Caco-2 (cell line): ENCODE measurements at regions not wholly inside any gene's neighbourhood (a gene's known extent, or its start where the extent isn't known, plus 50 kb on each side); places are given as distances from the start of the nearest gene placed in this dataset.

Source experiments
- BruUV-seq: library from RNA; stranded (reverse); fragments of 400-500 nt; replicated peaks from 2 replicates; lab custom pipeline; 2021; lab: Mats Ljungman, UMichigan
- CTCF ChIA-PET: fragments of 300-600 bp; sonication (Branson Sonifier 250); formaldehyde crosslinking; loops from one replicate; lab custom pipeline; 2022; ENCODE audit warnings: antibody characterized with exemption; lab: Charles Lee
- POLR2A ChIA-PET: fragments of 300-600 bp; sonication (Branson Sonifier 250); formaldehyde crosslinking; loops from one replicate; lab custom pipeline; 2022; ENCODE audit warnings: antibody characterized with exemption; lab: Charles Lee
- DNase-seq, 2 experiments: peaks; one replicate each; pipeline versions ENCODE4 v3.0.0 to v3.0.0-alpha.2; 2020 to 2022
- H3K27me3 ChIP-seq: replicated peaks from 2 replicates; pipeline ENCODE4 v1.6.0; 2011; ENCODE audit warnings: low read length; ENCODE audit not compliant: control insufficient read depth, insufficient read depth
- H3K36me3 ChIP-seq: 2 replicates; pipeline ENCODE4 v1.5.1; 2011; ENCODE audit warnings: low read length; ENCODE audit not compliant: control insufficient read depth, insufficient read depth
- H3K4me1 ChIP-seq: fragments of 250-450 bp; sonication (Bioruptor Pico); 2 replicates; pipeline ENCODE4 v1.5.1; 2020; ENCODE audit warnings: mild to moderate bottlenecking
- H3K4me3 ChIP-seq: 2 replicates; pipeline ENCODE4 v1.5.1; 2011; ENCODE audit warnings: low read depth, mild to moderate bottlenecking, control low read depth, low read length
- H3K9me3 ChIP-seq: fragments of 250-450 bp; sonication (Bioruptor Pico); 2 replicates; pipeline ENCODE4 v1.5.1; 2020; ENCODE audit warnings: mild to moderate bottlenecking, moderate library complexity
- H3K27ac Mint-ChIP-seq: one replicate; pipeline ENCODE4 v1.8.0; 2022; ENCODE audit warnings: mixed read lengths; ENCODE audit not compliant: unreplicated experiment
- H3K27me3 Mint-ChIP-seq: one replicate; pipeline ENCODE4 v1.8.0; 2022; ENCODE audit warnings: mixed read lengths; ENCODE audit not compliant: insufficient read depth, unreplicated experiment
- H3K36me3 Mint-ChIP-seq: one replicate; pipeline ENCODE4 v1.8.0; 2022; ENCODE audit warnings: mild to moderate bottlenecking, mixed read lengths; ENCODE audit not compliant: insufficient read depth, unreplicated experiment
- H3K4me1 Mint-ChIP-seq: one replicate; pipeline ENCODE4 v1.8.0; 2022; ENCODE audit warnings: low read depth, mixed read lengths; ENCODE audit not compliant: unreplicated experiment
- H3K4me3 Mint-ChIP-seq: one replicate; pipeline ENCODE4 v1.8.0; 2022; ENCODE audit warnings: mild to moderate bottlenecking, moderate library complexity, mixed read lengths; ENCODE audit not compliant: unreplicated experiment
- H3K9me3 Mint-ChIP-seq: one replicate; pipeline ENCODE4 v1.8.0; 2022; ENCODE audit warnings: mixed read lengths; ENCODE audit not compliant: unreplicated experiment
- intact Hi-C: fragments of 100-400 bp; cut with micrococcal nuclease; formaldehyde crosslinking; loops from one replicate; pipeline ENCODE4 v1.10.0; 2022; ENCODE audit not compliant: unreplicated experiment
- TF ChIP-seq, protein P1 (sequence below), 2 experiments: fragments of 200-600 bp in 1 of 2; IDR thresholded peaks; 1 replicate in 1 of 2; 2 replicates in 1 of 2; pipeline versions ENCODE4 v1.5.1 to v1.8.0; 2011 to 2022; ENCODE audit warnings: antibody characterized with exemption in 1 of 2, control low read depth in 1 of 2, inconsistent platforms in 1 of 2, low read depth in 1 of 2, low read length in 1 of 2, mild to moderate bottlenecking in 1 of 2, moderate library complexity in 1 of 2; ENCODE audit not compliant: insufficient read depth in 1 of 2, severe bottlenecking in 1 of 2, unreplicated experiment in 1 of 2

GRCh38 chr2:220068846-220069245 is 441.4 kb downstream of the SLC4A3 start:
- no peak for DNase-seq
- Mint-ChIP-seq H3K9me3 (no peaks in the 10 kb centered on the region), H3K36me3 (no peaks in the 10 kb centered on the region), H3K27ac (no peak overlapping the region), H3K4me1 (no peaks in the 10 kb centered on the region), H3K4me3 (no peak overlapping the region), H3K27me3 (peaks cover 8% of the 10 kb centered on the region)
- no TSS peak for BruUV-seq
- CTCF ChIA-PET: no interaction called here
- POLR2A ChIA-PET: no interaction called here
- no peak overlapping the region for H3K4me3 ChIP-seq
- no peaks in the 10 kb centered on the region for H3K36me3 ChIP-seq
- H3K9me3 ChIP-seq: no peaks in the 10 kb centered on the region
- TF ChIP-seq, protein P1, sequence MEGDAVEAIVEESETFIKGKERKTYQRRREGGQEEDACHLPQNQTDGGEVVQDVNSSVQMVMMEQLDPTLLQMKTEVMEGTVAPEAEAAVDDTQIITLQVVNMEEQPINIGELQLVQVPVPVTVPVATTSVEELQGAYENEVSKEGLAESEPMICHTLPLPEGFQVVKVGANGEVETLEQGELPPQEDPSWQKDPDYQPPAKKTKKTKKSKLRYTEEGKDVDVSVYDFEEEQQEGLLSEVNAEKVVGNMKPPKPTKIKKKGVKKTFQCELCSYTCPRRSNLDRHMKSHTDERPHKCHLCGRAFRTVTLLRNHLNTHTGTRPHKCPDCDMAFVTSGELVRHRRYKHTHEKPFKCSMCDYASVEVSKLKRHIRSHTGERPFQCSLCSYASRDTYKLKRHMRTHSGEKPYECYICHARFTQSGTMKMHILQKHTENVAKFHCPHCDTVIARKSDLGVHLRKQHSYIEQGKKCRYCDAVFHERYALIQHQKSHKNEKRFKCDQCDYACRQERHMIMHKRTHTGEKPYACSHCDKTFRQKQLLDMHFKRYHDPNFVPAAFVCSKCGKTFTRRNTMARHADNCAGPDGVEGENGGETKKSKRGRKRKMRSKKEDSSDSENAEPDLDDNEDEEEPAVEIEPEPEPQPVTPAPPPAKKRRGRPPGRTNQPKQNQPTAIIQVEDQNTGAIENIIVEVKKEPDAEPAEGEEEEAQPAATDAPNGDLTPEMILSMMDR (IDR thresholded peaks at IDR 0.05; ENCODE audit: insufficient read depth in 1 of 2, low read depth in 1 of 2, low read length in 1 of 2, severe bottlenecking in 1 of 2, unreplicated experiment in 1 of 2): no peak
- intact Hi-C loops: no loop called here
- no peaks in the 10 kb centered on the region for H3K27me3 ChIP-seq
- H3K4me1 ChIP-seq: no peaks in the 10 kb centered on the region

DNA sequence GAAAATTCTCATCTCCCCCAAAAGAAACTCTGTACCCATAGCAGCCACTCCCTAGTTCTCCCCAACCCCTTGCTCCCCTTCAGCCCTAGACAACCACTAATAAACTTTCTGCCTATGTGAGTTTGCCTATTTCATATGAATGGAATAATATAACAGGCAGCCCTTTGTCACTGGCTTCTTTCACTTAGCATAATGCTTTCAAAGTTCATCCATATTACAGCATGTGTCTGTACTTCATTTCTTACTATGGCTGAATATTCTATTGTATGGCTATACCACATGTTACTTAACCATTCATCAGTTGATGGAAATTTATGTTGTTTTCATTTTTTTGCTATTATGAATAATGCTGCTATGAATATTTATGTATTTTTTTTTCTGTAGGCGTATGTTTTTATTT is 442.9 kb downstream of the SLC4A3 start:
- ChIA-PET CTCF (no interaction called here), POLR2A (no interaction called here)
- intact Hi-C loops: no loop called here
- Histone ChIP-seq H3K27me3 (no peaks in the 10 kb centered on the region), H3K9me3 (no peaks in the 10 kb centered on the region), H3K4me3 (no peak overlapping the region), H3K36me3 (no peaks in the 10 kb centered on the region), H3K4me1 (no peaks in the 10 kb centered on the region)
- Mint-ChIP-seq H3K27ac (no peak overlapping the region), H3K36me3 (no peaks in the 10 kb centered on the region), H3K27me3 (peaks cover 11% of the 10 kb centered on the region), H3K9me3 (no peaks in the 10 kb centered on the region), H3K4me3 (no peak overlapping the region), H3K4me1 (no peaks in the 10 kb centered on the region)
- TF ChIP-seq, protein P1 (IDR thresholded peaks at IDR 0.05; ENCODE audit: insufficient read depth in 1 of 2, low read depth in 1 of 2, low read length in 1 of 2, severe bottlenecking in 1 of 2, unreplicated experiment in 1 of 2): no peak
- no TSS peak for BruUV-seq
- no peak for DNase-seq

- Histone ChIP-seq H3K4me3 (no peak overlapping the region), H3K4me1 (0 out of 2 replicates have a peak, but pooled peaks cover 2% of the 10 kb centered on the region), H3K27me3 (no peaks in the 10 kb centered on the region), H3K9me3 (no peaks in the 10 kb centered on the region), H3K36me3 (no peaks in the 10 kb centered on the region)
- BruUV-seq: no TSS peak
- POLR2A ChIA-PET: no interaction called here
- TF ChIP-seq, protein P1 (IDR thresholded peaks at IDR 0.05; ENCODE audit: insufficient read depth in 1 of 2, low read depth in 1 of 2, low read length in 1 of 2, severe bottlenecking in 1 of 2, unreplicated experiment in 1 of 2): no peak
- DNase-seq: no peak
- Mint-ChIP-seq H3K9me3 (no peaks in the 10 kb centered on the region), H3K4me3 (no peak overlapping the region), H3K27ac (no peak overlapping the region), H3K36me3 (no peaks in the 10 kb centered on the region), H3K27me3 (peaks cover 10% of the 10 kb centered on the region), H3K4me1 (no peaks in the 10 kb centered on the region)
- CTCF ChIA-PET: interaction anchor here (0.6 kb wide), 1 partner anchor 28 kb away, joined by 7 read pairs; no protein-coding TSS in a partner anchor
- intact Hi-C loops: no loop called here
Measured at GRCh38 chr2:220071696-220072095, 444.3 kb downstream of the SLC4A3 start.
